ENCODE measurements at regions not wholly inside any gene's neighbourhood (a gene's known extent, or its start where the extent isn't known, plus 50 kb on each side); places are given as distances from the start of the nearest gene placed in this dataset.

DNA sequence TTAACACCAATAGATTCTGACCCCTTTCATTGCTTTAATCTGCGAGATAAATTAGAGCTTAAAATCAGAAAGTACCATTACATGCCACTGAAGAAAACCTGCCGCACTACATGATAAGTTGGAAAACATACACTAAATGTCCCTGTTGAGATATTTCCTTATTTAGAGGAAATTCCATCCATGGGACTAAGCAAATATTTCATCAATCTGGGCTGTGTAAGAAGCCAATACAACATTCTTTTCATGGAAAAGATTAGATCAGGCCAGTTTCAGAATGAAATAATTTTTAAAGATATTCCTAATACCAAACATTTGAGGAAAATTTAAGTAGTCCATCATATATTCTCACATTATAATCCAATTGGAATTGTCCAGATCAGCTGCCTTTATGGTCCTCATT, 112.8 kb downstream of the LLPH start:
- TF ChIP-seq, protein P1, sequence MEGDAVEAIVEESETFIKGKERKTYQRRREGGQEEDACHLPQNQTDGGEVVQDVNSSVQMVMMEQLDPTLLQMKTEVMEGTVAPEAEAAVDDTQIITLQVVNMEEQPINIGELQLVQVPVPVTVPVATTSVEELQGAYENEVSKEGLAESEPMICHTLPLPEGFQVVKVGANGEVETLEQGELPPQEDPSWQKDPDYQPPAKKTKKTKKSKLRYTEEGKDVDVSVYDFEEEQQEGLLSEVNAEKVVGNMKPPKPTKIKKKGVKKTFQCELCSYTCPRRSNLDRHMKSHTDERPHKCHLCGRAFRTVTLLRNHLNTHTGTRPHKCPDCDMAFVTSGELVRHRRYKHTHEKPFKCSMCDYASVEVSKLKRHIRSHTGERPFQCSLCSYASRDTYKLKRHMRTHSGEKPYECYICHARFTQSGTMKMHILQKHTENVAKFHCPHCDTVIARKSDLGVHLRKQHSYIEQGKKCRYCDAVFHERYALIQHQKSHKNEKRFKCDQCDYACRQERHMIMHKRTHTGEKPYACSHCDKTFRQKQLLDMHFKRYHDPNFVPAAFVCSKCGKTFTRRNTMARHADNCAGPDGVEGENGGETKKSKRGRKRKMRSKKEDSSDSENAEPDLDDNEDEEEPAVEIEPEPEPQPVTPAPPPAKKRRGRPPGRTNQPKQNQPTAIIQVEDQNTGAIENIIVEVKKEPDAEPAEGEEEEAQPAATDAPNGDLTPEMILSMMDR (IDR thresholded peaks at IDR 0.05) = no peak
- TF ChIP-seq POLR2A (IDR thresholded peaks at IDR 0.05) = no peak

Data from body of pancreas (tissue), 4 donors.